ENCODE measurements at regions not wholly inside any gene's neighbourhood (a gene's known extent, or its start where the extent isn't known, plus 50 kb on each side); places are given as distances from the start of the nearest gene placed in this dataset.
A peak's percentile ranks its signal among the peaks of the same experiment; 100 is the strongest.
"Not testable (repeated sequence)": the region's sequence is repeated elsewhere in the genome, so short reads cannot be mapped to it uniquely, and the experiment has no call there.

DNA sequence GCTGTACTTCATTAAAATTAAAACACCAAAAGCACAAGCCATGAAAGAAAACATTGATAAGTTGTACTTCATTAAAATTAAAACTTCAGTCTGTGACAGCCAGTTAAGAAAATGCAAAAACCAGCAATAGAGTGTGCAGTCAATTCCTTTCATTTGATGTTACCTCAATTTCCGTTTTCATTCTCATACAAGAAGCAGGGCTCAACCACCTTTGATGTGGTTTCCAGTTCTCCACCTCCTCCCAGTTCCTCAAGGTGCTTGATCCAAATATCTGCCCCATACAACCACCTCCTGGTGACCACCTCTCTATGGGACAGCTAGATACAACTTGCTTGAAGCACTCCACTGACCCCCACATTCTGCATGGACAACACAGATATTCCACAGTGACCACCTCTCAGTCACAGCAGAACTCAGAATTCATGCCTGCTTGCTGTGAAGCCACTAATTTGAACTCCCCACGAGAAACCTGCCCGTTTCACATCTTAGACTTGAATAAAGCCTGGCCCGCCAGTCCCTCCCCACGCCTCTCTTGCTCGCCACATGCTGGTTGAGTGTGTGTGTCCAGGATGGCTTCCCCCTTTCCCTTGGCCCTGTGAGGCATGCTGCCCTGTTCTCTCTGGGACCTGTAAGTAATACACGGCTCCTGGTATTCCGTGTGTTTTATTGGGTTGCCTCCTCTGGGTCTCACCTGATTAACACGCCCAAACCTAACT, 66.1 kb downstream of the FAM50B start:
- no peaks in the 10 kb centered on the region for H3K27me3 ChIP-seq
- no peaks in the 10 kb centered on the region for H3K9me3 ChIP-seq
- no peak overlapping the region for H3K4me3 ChIP-seq
- ATAC-seq (ENCODE audit: low FRiP score in 2 of 2), result no peak
- WGBS, 2 donors, result 83 to 84% methylated on average over 8 to 9 of the region's 9 CpGs
- H3K36me3 ChIP-seq, result no peaks in the 10 kb centered on the region
- DNase-seq, result no peak
- H3K4me1 ChIP-seq, result peaks cover 15 to 39% (median 26%) of the 10 kb centered on the region in 4 donors
- no peak overlapping the region for H3K27ac ChIP-seq
- TF ChIP-seq, protein P1, sequence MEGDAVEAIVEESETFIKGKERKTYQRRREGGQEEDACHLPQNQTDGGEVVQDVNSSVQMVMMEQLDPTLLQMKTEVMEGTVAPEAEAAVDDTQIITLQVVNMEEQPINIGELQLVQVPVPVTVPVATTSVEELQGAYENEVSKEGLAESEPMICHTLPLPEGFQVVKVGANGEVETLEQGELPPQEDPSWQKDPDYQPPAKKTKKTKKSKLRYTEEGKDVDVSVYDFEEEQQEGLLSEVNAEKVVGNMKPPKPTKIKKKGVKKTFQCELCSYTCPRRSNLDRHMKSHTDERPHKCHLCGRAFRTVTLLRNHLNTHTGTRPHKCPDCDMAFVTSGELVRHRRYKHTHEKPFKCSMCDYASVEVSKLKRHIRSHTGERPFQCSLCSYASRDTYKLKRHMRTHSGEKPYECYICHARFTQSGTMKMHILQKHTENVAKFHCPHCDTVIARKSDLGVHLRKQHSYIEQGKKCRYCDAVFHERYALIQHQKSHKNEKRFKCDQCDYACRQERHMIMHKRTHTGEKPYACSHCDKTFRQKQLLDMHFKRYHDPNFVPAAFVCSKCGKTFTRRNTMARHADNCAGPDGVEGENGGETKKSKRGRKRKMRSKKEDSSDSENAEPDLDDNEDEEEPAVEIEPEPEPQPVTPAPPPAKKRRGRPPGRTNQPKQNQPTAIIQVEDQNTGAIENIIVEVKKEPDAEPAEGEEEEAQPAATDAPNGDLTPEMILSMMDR (IDR thresholded peaks at IDR 0.05), result no peak
- TF ChIP-seq EP300 (IDR thresholded peaks at IDR 0.05) (no peak), POLR2AphosphoS5 (IDR thresholded peaks at IDR 0.05) (no peak), POLR2A (IDR thresholded peaks at IDR 0.05) (no peak)

DNA sequence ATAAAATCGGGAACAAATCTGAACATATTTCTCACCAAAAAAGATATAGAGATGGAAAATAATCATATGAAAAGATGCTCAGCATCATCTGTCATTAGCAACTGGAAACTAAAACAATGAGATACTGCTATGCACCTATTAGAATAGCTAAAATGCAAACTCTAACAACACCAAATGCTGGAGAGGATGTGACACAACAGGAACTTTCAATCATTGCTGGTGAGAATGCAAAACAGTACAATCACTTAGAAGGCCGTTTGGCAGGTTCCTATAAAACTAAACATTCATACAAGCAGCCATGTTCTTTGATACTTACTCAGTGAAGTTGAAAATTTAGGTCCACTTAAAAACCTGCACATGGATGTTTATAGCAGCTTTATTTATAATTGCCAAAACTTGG, 67.0 kb downstream of the FAM50B start:
- Histone ChIP-seq H3K4me3 (no peak overlapping the region), H3K4me1 (peaks cover 13 to 39% (median 26%) of the 10 kb centered on the region in 4 donors), H3K27me3 (no peaks in the 10 kb centered on the region), H3K9me3 (no peaks in the 10 kb centered on the region), H3K36me3 (no peaks in the 10 kb centered on the region), H3K27ac (no peak overlapping the region)
- DNase-seq (no peak), ATAC-seq (ENCODE audit: low FRiP score in 2 of 2) (no peak)
- no peak for TF ChIP-seq POLR2AphosphoS5 (IDR thresholded peaks at IDR 0.05)
- no peak for TF ChIP-seq POLR2A (IDR thresholded peaks at IDR 0.05)
- TF ChIP-seq EP300 (IDR thresholded peaks at IDR 0.05), result no peak
- TF ChIP-seq, protein P1 (IDR thresholded peaks at IDR 0.05), result no peak
- WGBS, 2 donors, result 58 to 70% methylated on average over 2 of the region's 2 CpGs

DNA sequence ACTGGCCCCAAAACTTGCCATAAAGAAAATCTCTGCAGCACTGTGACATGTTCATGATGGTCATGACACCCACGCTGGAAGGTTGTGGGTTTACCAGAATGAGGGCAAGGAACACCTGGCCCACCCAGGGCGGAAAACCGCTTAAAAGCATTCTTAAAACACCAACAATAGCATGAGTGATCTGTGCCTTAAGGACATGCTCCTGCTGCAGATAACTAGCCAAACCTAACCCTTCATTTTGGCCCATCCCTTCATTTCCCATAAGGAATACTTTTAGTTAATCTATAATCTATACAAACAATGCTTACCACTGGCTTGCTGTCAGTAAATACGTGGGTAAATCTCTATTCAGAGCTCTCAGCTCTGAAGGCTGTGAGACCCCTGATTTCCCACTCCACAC, 67.6 kb downstream of the FAM50B start:
- 73 to 85% methylated on average over 1 to 4 of the region's 4 CpGs for whole genome bisulfite sequencing, 2 donors
- H3K4me3 ChIP-seq; H3K27ac ChIP-seq; ATAC-seq (ENCODE audit: low FRiP score in 2 of 2); DNase-seq; H3K36me3 ChIP-seq; H3K27me3 ChIP-seq; H3K9me3 ChIP-seq: not testable (repeated sequence)
- H3K4me1 ChIP-seq, result peaks cover 11 to 35% (median 23%) of the 10 kb centered on the region in 4 donors

DNA sequence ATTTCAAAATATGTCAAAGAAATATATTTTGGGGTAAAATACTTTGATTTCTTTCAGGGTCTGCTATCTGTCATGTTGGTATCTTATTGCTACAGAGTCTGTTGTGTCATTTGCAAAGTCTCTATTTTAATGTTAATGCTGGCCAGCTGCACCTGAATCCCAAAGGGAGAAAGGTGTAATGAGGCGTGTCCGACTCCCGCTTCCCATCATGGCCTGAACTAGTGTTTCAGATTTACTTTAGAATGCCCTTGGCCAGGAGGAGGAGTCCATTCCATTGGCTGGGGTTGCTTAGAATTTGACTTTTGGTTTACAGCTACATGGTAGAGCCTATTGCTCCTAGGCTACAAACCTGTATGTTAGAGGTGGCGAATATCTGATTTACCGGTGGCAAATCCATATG, 69.3 kb downstream of the FAM50B start:
- ATAC-seq (ENCODE audit: low FRiP score in 2 of 2), result no peak
- Histone ChIP-seq H3K27ac (peak overlapping the region; percentile 30 to 72 (median 66)), H3K36me3 (no peaks in the 10 kb centered on the region), H3K4me3 (no peak overlapping the region), H3K9me3 (no peaks in the 10 kb centered on the region), H3K27me3 (no peaks in the 10 kb centered on the region), H3K4me1 (peaks cover 3 to 18% (median 10%) of the 10 kb centered on the region in 4 donors)
- TF ChIP-seq EP300 (IDR thresholded peaks at IDR 0.05), result no peak
- 87 to 96% methylated on average over 5 of the region's 5 CpGs for WGBS, 2 donors
- no peak for DNase-seq

DNA sequence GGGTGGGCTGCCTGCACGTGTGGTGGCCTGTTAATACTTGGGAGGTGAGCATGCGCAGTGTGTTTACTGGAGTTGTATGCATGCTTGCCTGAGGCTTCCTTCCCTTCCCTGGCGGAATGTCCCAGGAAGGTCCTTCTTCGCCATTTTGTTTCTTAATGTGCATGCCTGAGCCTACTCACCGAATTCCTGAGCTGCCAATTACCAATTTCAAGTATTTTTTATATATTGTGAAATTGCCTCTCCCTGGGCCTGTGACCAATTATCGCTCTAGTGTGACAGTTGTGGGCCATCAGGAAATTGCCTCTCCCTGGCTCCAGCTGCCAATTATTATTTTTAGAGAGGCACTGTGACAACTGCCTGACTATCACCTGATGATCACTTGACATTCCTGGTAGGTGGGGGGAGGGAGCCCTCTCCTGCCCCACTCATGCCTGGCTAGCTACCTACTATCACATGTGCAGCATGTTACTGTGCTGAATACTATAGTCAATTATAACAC, 70.0 kb downstream of the FAM50B start:
- WGBS, 2 donors, result 58 to 62% methylated on average over 6 of the region's 6 CpGs
- peak in 1 of 2 donors; percentile 64 for TF ChIP-seq POLR2AphosphoS5 (IDR thresholded peaks at IDR 0.05)
- TF ChIP-seq POLR2A (IDR thresholded peaks at IDR 0.05), result no peak
- TF ChIP-seq, protein P1 (IDR thresholded peaks at IDR 0.05), result peak in 1 of 6 experiments; percentile 5
- TF ChIP-seq EP300 (IDR thresholded peaks at IDR 0.05), result peak in 3 of 4 donors; percentile 34 to 96 (median 42)
- peak overlapping the region; percentile 30 to 72 (median 66) for H3K27ac ChIP-seq
- peak; percentile 69 to 92 for ATAC-seq (ENCODE audit: low FRiP score in 2 of 2)
- H3K36me3 ChIP-seq, result no peaks in the 10 kb centered on the region
- peak in 1 of 2 donors; percentile 64 for DNase-seq
- H3K27me3 ChIP-seq, result no peaks in the 10 kb centered on the region
- H3K4me3 ChIP-seq, result no peak overlapping the region
- H3K9me3 ChIP-seq, result no peaks in the 10 kb centered on the region
- peaks cover under 1 to 10% (median 3%) of the 10 kb centered on the region in 4 donors for H3K4me1 ChIP-seq

DNA sequence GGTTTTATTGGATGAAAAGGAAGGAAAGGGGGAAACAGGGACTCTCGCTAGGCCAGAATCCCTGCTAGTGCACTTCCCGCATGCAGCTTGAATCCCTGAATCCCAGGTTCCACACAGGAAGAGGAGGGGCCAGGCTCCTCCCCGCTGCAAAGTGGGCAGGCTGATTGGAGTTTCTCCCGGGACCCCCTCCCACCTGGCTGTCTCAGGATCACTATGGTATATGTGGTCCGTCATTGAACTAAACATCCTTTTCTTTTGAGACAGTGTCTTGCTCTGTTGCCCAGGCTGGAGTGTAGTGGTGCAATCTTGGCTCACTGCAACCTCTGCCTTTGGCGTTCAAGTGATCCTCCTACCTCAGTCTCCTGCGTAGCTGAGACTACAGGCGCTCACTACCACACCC, 70.7 kb downstream of the FAM50B start:
- Histone ChIP-seq H3K9me3 (no peaks in the 10 kb centered on the region), H3K27ac (peak overlapping the region in 3 of 4 donors; percentile 13 to 72 (median 67)), H3K27me3 (no peaks in the 10 kb centered on the region), H3K4me3 (no peak overlapping the region), H3K4me1 (peaks cover 0 to 8% (median 0%) of the 10 kb centered on the region in 4 donors), H3K36me3 (no peaks in the 10 kb centered on the region)
- DNase-seq, result no peak
- TF ChIP-seq POLR2A (IDR thresholded peaks at IDR 0.05), result no peak
- no peak for TF ChIP-seq POLR2AphosphoS5 (IDR thresholded peaks at IDR 0.05)
- TF ChIP-seq, protein P1 (IDR thresholded peaks at IDR 0.05), result no peak
- no peak for TF ChIP-seq EP300 (IDR thresholded peaks at IDR 0.05)
- no peak for ATAC-seq (ENCODE audit: low FRiP score in 2 of 2)
- WGBS, 2 donors, result 87 to 93% methylated on average over 7 to 8 of the region's 8 CpGs

Data from upper lobe of left lung (tissue), 6 donors.